Epithelial cell of proximal tubule (primary cell): ENCODE measurements at regions not wholly inside any gene's neighbourhood (a gene's known extent, or its start where the extent isn't known, plus 50 kb on each side); places are given as distances from the start of the nearest gene placed in this dataset.
"Not testable (repeated sequence)": the region's sequence is repeated elsewhere in the genome, so short reads cannot be mapped to it uniquely, and the experiment has no call there.

ENCODE experiments used
- DNase-seq: peaks from one replicate; pipeline ENCODE4 v3.0.0-alpha.2; 2011; ENCODE audit warnings: low read depth
- H3K4me3 ChIP-seq: 2 replicates; pipeline ENCODE4 v1.5.1; 2011; ENCODE audit warnings: low read depth, mild to moderate bottlenecking, low read length
- CTCF ChIP-seq: conservative IDR thresholded peaks from 2 replicates; pipeline ENCODE4 v1.5.1; 2012; ENCODE audit warnings: low read depth, mild to moderate bottlenecking, low read length

GRCh38 chr18:22752014-22752413, 181.1 kb upstream of the RBBP8 start:
- DNase-seq: no peak
- H3K4me3 ChIP-seq: no peak overlapping the region
- TF ChIP-seq CTCF: no peak

- no peak for TF ChIP-seq CTCF
- H3K4me3 ChIP-seq: no peak overlapping the region
- DNase-seq: no peak
Observed at GRCh38 chr18:22753130-22753831, 179.8 kb upstream of the RBBP8 start.

GRCh38 chr18:22764005-22764404, 169.1 kb upstream of the RBBP8 start:
- not testable (repeated sequence) for DNase-seq, H3K4me3 ChIP-seq

- DNase-seq: no peak
Observed at GRCh38 chr18:22765896-22766295, 167.2 kb upstream of the RBBP8 start.

GRCh38 chr18:22767653-22768052, 165.5 kb upstream of the RBBP8 start:
- no peak overlapping the region for H3K4me3 ChIP-seq
- no peak for DNase-seq
- TF ChIP-seq CTCF: no peak

More at GRCh38 chr18:22765896-22766295, 167.2 kb upstream of the RBBP8 start:
- H3K4me3 ChIP-seq: no peak overlapping the region
- no peak for TF ChIP-seq CTCF

- no peak for TF ChIP-seq CTCF
- no peak overlapping the region for H3K4me3 ChIP-seq
- no peak for DNase-seq
Observed at GRCh38 chr18:22773944-22774343, 159.2 kb upstream of the RBBP8 start.

- no peak for DNase-seq
Observed at GRCh38 chr18:22778996-22779395, 154.1 kb upstream of the RBBP8 start.

More at GRCh38 chr18:22778996-22779395, 154.1 kb upstream of the RBBP8 start:
- no peak for TF ChIP-seq CTCF
- no peak overlapping the region for H3K4me3 ChIP-seq
